ENCODE measurements at regions not wholly inside any gene's neighbourhood (a gene's known extent, or its start where the extent isn't known, plus 50 kb on each side); places are given as distances from the start of the nearest gene placed in this dataset.

- Histone ChIP-seq H3K27me3 (replicated peaks in 1 of 4; ENCODE audit: control insufficient read depth in 3 of 4, extremely low read depth in 1 of 4, insufficient read depth in 3 of 4, low read length in 3 of 4) (no peaks in the 10 kb centered on the region; a peak in 1 of 7 replicates), H2BK12ac (ENCODE audit: low read depth, low read length) (peak overlapping the region; percentile 76; the same call in 1 of the 2 replicates), H2BK5ac (ENCODE audit: low read depth, low read length) (no peak overlapping the region), H2BK20ac (ENCODE audit: low read length) (0 out of 2 replicates have a peak overlapping the region, but pooled peaks have one; percentile 29), H3K4me2 (ENCODE audit: insufficient read depth in 1 of 2, low read depth in 2 of 2, low read length in 2 of 2) (no peak overlapping the region), H2BK120ac (replicated peaks; ENCODE audit: low read depth, low read length) (no peak overlapping the region), H2BK15ac (ENCODE audit: low read length) (0 out of 2 replicates have a peak overlapping the region, but pooled peaks have one; percentile 75), H3K36me3 (ENCODE audit: control insufficient read depth in 2 of 4, insufficient read depth in 4 of 4, low read length in 3 of 4) (no peaks in the 10 kb centered on the region), H3K4me1 (replicated peaks in 1 of 4; ENCODE audit: control insufficient read depth in 3 of 4, insufficient read depth in 4 of 4, low read length in 3 of 4) (peaks cover 17 to 36% (median 29%) of the 10 kb centered on the region in 4 experiments), H4K20me1 (replicated peaks in 1 of 2; ENCODE audit: control insufficient read depth in 1 of 2, insufficient read depth in 2 of 2, low read length in 2 of 2) (no peaks in the 10 kb centered on the region), H3K9me3 (ENCODE audit: insufficient read depth in 2 of 2, low read depth in 1 of 2, low read length in 1 of 2) (no peaks in the 10 kb centered on the region), H3K14ac (ENCODE audit: insufficient read length) (no peak overlapping the region), H3K79me2 (ENCODE audit: control insufficient read depth in 1 of 2, insufficient read depth in 2 of 2, low read length in 2 of 2) (no peaks in the 10 kb centered on the region), H3K27ac (ENCODE audit: low read depth, low read length) (no peak overlapping the region), H4K5ac (ENCODE audit: insufficient read length, low read depth, low read length) (no peak overlapping the region), H3K79me1 (ENCODE audit: low read depth, low read length) (no peaks in the 10 kb centered on the region), H2AFZ (ENCODE audit: low read length) (no peak overlapping the region), H4K91ac (replicated peaks; ENCODE audit: insufficient read length, low read length) (no peak overlapping the region), H3K23ac (ENCODE audit: insufficient read length) (no peak overlapping the region), H3K18ac (ENCODE audit: extremely low read depth, low read length) (no peak overlapping the region), H3K9ac (replicated peaks in 1 of 4; ENCODE audit: extremely low read depth in 1 of 4, low read depth in 3 of 4, low read length in 3 of 4) (no peak overlapping the region), H3K23me2 (ENCODE audit: low read depth, low read length) (no peaks in the 10 kb centered on the region), H3K4ac (replicated peaks; ENCODE audit: insufficient read length, low read depth, low read length) (no peak overlapping the region), H3K56ac (replicated peaks; ENCODE audit: insufficient read length, low read depth, low read length) (no peak overlapping the region), H2AK5ac (ENCODE audit: low read depth, low read length) (no peak overlapping the region; the same call in 1 of the 2 replicates), H3K4me3 (ENCODE audit: extremely low read depth in 1 of 4, insufficient read depth in 2 of 4, low read depth in 3 of 4, low read length in 4 of 4) (no peak overlapping the region), H4K8ac (ENCODE audit: extremely low read depth, insufficient read depth, low read length) (no peak overlapping the region)
- POLR2A ChIA-PET (ENCODE audit: partially characterized antibody) = no interaction called here
- DNase-seq (ENCODE audit: low read depth in 1 of 2, low spot score in 2 of 2) = no peak
- CTCF ChIA-PET (ENCODE audit: partially characterized antibody) = interaction anchor here (0.8 to 7.7 kb wide), 14 partner anchors 8 to 410 kb away, joined by 3 to 58 read pairs (median 9); no protein-coding TSS in a partner anchor
- WGBS, 2 experiments (ENCODE audit: extremely low coverage in 1 of 2, insufficient coverage in 1 of 2, insufficient read length in 1 of 2, insufficient replicate concordance in 2 of 2, low coverage in 1 of 2, low lambda C conversion rate in 2 of 2, missing lambda C conversion rate in 1 of 2) = 95% methylated on average over 4 of the region's 4 CpGs; no CpG with 5 or more reads in 1 of the 2 experiments
- TF ChIP-seq SIRT6 (IDR thresholded peaks at IDR 0.05; ENCODE audit: low read length) (no peak), ATF2 (IDR thresholded peaks at IDR 0.05; ENCODE audit: low read length) (no peak), TCF12 (IDR thresholded peaks at IDR 0.05; ENCODE audit: low read depth, low read length) (no peak), BACH1 (IDR thresholded peaks at IDR 0.05; ENCODE audit: low read length) (no peak), ASH2L (IDR thresholded peaks at IDR 0.05; ENCODE audit: low read length) (no peak)
- no peak for FAIRE-seq
These were observed 83.5 kb upstream of the RPL38 start for GRCh38 chr17:74119965-74120364.
